ENCODE measurements at regions not wholly inside any gene's neighbourhood (a gene's known extent, or its start where the extent isn't known, plus 50 kb on each side); places are given as distances from the start of the nearest gene placed in this dataset.
"Not testable (repeated sequence)": the region's sequence is repeated elsewhere in the genome, so short reads cannot be mapped to it uniquely, and the experiment has no call there.

DNA sequence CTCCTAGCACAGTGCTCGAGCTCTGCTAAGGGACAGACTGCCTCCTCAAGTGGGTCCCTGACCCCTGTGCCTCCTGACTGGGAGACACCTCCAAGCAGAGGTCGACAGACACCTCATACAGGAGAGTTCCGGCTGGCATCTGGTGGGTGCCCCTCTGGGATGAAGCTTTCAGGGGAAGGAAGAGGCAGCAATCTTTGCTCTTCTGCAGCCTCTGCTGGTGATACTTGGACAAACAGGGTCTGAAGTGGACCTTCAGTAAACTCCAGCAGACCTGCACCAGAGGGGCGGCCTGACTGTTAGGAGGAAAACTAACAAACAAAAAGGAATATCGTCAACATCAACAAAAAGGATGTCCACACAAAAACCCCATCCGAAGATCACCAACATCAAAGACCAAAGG is 60.6 kb upstream of the DCN start:
- TF ChIP-seq, protein P1, sequence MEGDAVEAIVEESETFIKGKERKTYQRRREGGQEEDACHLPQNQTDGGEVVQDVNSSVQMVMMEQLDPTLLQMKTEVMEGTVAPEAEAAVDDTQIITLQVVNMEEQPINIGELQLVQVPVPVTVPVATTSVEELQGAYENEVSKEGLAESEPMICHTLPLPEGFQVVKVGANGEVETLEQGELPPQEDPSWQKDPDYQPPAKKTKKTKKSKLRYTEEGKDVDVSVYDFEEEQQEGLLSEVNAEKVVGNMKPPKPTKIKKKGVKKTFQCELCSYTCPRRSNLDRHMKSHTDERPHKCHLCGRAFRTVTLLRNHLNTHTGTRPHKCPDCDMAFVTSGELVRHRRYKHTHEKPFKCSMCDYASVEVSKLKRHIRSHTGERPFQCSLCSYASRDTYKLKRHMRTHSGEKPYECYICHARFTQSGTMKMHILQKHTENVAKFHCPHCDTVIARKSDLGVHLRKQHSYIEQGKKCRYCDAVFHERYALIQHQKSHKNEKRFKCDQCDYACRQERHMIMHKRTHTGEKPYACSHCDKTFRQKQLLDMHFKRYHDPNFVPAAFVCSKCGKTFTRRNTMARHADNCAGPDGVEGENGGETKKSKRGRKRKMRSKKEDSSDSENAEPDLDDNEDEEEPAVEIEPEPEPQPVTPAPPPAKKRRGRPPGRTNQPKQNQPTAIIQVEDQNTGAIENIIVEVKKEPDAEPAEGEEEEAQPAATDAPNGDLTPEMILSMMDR (conservative IDR thresholded peaks at IDR 0.05; ENCODE audit: low read length): not testable (repeated sequence)
- TF ChIP-seq EZH2phosphoT487 (IDR thresholded peaks at IDR 0.05; ENCODE audit: borderline replicate concordance, low read depth, low read length): not testable (repeated sequence)
